ENCODE measurements at regions not wholly inside any gene's neighbourhood (a gene's known extent, or its start where the extent isn't known, plus 50 kb on each side); places are given as distances from the start of the nearest gene placed in this dataset.

- Histone ChIP-seq H3K9me3 (ENCODE audit: control insufficient read depth, insufficient read depth, low read length) (no peaks in the 10 kb centered on the region), H3K9ac (ENCODE audit: low read depth, low read length) (no peak overlapping the region), H3K4me1 (ENCODE audit: insufficient read depth, low read length) (no peaks in the 10 kb centered on the region), H3K36me3 (ENCODE audit: insufficient read depth, low read length) (no peaks in the 10 kb centered on the region)
These were observed 391.6 kb downstream of the CDH11 start for GRCh38 chr16:64730261-64730660.

- Histone ChIP-seq H3K9ac (ENCODE audit: low read depth, low read length) (no peak overlapping the region), H3K4me1 (ENCODE audit: insufficient read depth, low read length) (no peaks in the 10 kb centered on the region), H3K9me3 (ENCODE audit: control insufficient read depth, insufficient read depth, low read length) (no peaks in the 10 kb centered on the region), H3K36me3 (ENCODE audit: insufficient read depth, low read length) (no peaks in the 10 kb centered on the region)
These were observed 397.5 kb downstream of the CDH11 start for GRCh38 chr16:64724339-64724738.

- Histone ChIP-seq H3K9me3 (ENCODE audit: control insufficient read depth, insufficient read depth, low read length) (no peaks in the 10 kb centered on the region), H3K4me1 (ENCODE audit: insufficient read depth, low read length) (0 out of 2 replicates have a peak, but pooled peaks cover 4% of the 10 kb centered on the region), H3K9ac (ENCODE audit: low read depth, low read length) (no peak overlapping the region)
These were observed 403.4 kb downstream of the CDH11 start for GRCh38 chr16:64718486-64718885.

GRCh38 chr16:64717871-64718270 lies 404.0 kb downstream of the CDH11 start:
- 0 out of 2 replicates have a peak, but pooled peaks cover 4% of the 10 kb centered on the region for H3K4me1 ChIP-seq (ENCODE audit: insufficient read depth, low read length)
- no peaks in the 10 kb centered on the region for H3K9me3 ChIP-seq (ENCODE audit: control insufficient read depth, insufficient read depth, low read length)
- no peak overlapping the region for H3K9ac ChIP-seq (ENCODE audit: low read depth, low read length)
- no peaks in the 10 kb centered on the region for H3K36me3 ChIP-seq (ENCODE audit: insufficient read depth, low read length)

More at GRCh38 chr16:64718486-64718885, 403.4 kb downstream of the CDH11 start:
- no peaks in the 10 kb centered on the region for H3K36me3 ChIP-seq (ENCODE audit: insufficient read depth, low read length)

GRCh38 chr16:64715624-64716023 lies 406.2 kb downstream of the CDH11 start:
- no peaks in the 10 kb centered on the region for H3K9me3 ChIP-seq (ENCODE audit: control insufficient read depth, insufficient read depth, low read length)
- no peaks in the 10 kb centered on the region for H3K36me3 ChIP-seq (ENCODE audit: insufficient read depth, low read length)
- H3K4me1 ChIP-seq (ENCODE audit: insufficient read depth, low read length) = 0 out of 2 replicates have a peak, but pooled peaks cover 4% of the 10 kb centered on the region
- H3K9ac ChIP-seq (ENCODE audit: low read depth, low read length) = no peak overlapping the region

GRCh38 chr16:64712026-64712425 lies 409.8 kb downstream of the CDH11 start:
- Histone ChIP-seq H3K9me3 (ENCODE audit: control insufficient read depth, insufficient read depth, low read length) (no peaks in the 10 kb centered on the region), H3K36me3 (ENCODE audit: insufficient read depth, low read length) (no peaks in the 10 kb centered on the region), H3K4me1 (ENCODE audit: insufficient read depth, low read length) (0 out of 2 replicates have a peak, but pooled peaks cover 4% of the 10 kb centered on the region), H3K9ac (ENCODE audit: low read depth, low read length) (no peak overlapping the region)

- Histone ChIP-seq H3K9ac (ENCODE audit: low read depth, low read length) (no peak overlapping the region), H3K9me3 (ENCODE audit: control insufficient read depth, insufficient read depth, low read length) (no peaks in the 10 kb centered on the region), H3K4me1 (ENCODE audit: insufficient read depth, low read length) (0 out of 2 replicates have a peak, but pooled peaks cover 4% of the 10 kb centered on the region)
These were observed 410.3 kb downstream of the CDH11 start for GRCh38 chr16:64711596-64711995.

GRCh38 chr16:64711026-64711425 lies 410.8 kb downstream of the CDH11 start:
- no peak overlapping the region for H3K9ac ChIP-seq (ENCODE audit: low read depth, low read length)
- no peaks in the 10 kb centered on the region for H3K9me3 ChIP-seq (ENCODE audit: control insufficient read depth, insufficient read depth, low read length)
- H3K36me3 ChIP-seq (ENCODE audit: insufficient read depth, low read length) = no peaks in the 10 kb centered on the region
- no peaks in the 10 kb centered on the region for H3K4me1 ChIP-seq (ENCODE audit: insufficient read depth, low read length)

More at GRCh38 chr16:64711596-64711995, 410.3 kb downstream of the CDH11 start:
- H3K36me3 ChIP-seq (ENCODE audit: insufficient read depth, low read length) = no peaks in the 10 kb centered on the region

- H3K4me1 ChIP-seq (ENCODE audit: insufficient read depth, low read length) = no peaks in the 10 kb centered on the region
- no peak overlapping the region for H3K9ac ChIP-seq (ENCODE audit: low read depth, low read length)
- no peaks in the 10 kb centered on the region for H3K9me3 ChIP-seq (ENCODE audit: control insufficient read depth, insufficient read depth, low read length)
- H3K36me3 ChIP-seq (ENCODE audit: insufficient read depth, low read length) = no peaks in the 10 kb centered on the region
These were observed 416.4 kb downstream of the CDH11 start for GRCh38 chr16:64705443-64705842.

GRCh38 chr16:64704386-64704785 lies 417.5 kb downstream of the CDH11 start:
- Histone ChIP-seq H3K9me3 (ENCODE audit: control insufficient read depth, insufficient read depth, low read length) (no peaks in the 10 kb centered on the region), H3K36me3 (ENCODE audit: insufficient read depth, low read length) (no peaks in the 10 kb centered on the region), H3K4me1 (ENCODE audit: insufficient read depth, low read length) (no peaks in the 10 kb centered on the region), H3K9ac (ENCODE audit: low read depth, low read length) (no peak overlapping the region)

- Histone ChIP-seq H3K36me3 (ENCODE audit: insufficient read depth, low read length) (no peaks in the 10 kb centered on the region), H3K4me1 (ENCODE audit: insufficient read depth, low read length) (no peaks in the 10 kb centered on the region), H3K9me3 (ENCODE audit: control insufficient read depth, insufficient read depth, low read length) (no peaks in the 10 kb centered on the region), H3K9ac (ENCODE audit: low read depth, low read length) (no peak overlapping the region)
These were observed 419.4 kb downstream of the CDH11 start for GRCh38 chr16:64702415-64702814.

- no peaks in the 10 kb centered on the region for H3K4me1 ChIP-seq (ENCODE audit: insufficient read depth, low read length)
- no peak overlapping the region for H3K9ac ChIP-seq (ENCODE audit: low read depth, low read length)
- no peaks in the 10 kb centered on the region for H3K36me3 ChIP-seq (ENCODE audit: insufficient read depth, low read length)
- H3K9me3 ChIP-seq (ENCODE audit: control insufficient read depth, insufficient read depth, low read length) = no peaks in the 10 kb centered on the region
These were observed 421.2 kb downstream of the CDH11 start for GRCh38 chr16:64700628-64701027.

GRCh38 chr16:64696866-64697265 lies 425.0 kb downstream of the CDH11 start:
- H3K4me1 ChIP-seq (ENCODE audit: insufficient read depth, low read length) = no peaks in the 10 kb centered on the region
- H3K36me3 ChIP-seq (ENCODE audit: insufficient read depth, low read length) = no peaks in the 10 kb centered on the region
- H3K9ac ChIP-seq (ENCODE audit: low read depth, low read length) = no peak overlapping the region
- no peaks in the 10 kb centered on the region for H3K9me3 ChIP-seq (ENCODE audit: control insufficient read depth, insufficient read depth, low read length)

GRCh38 chr16:64695684-64696083 lies 426.2 kb downstream of the CDH11 start:
- Histone ChIP-seq H3K4me1 (ENCODE audit: insufficient read depth, low read length) (no peaks in the 10 kb centered on the region), H3K9me3 (ENCODE audit: control insufficient read depth, insufficient read depth, low read length) (no peaks in the 10 kb centered on the region), H3K36me3 (ENCODE audit: insufficient read depth, low read length) (no peaks in the 10 kb centered on the region), H3K9ac (ENCODE audit: low read depth, low read length) (no peak overlapping the region)

- no peaks in the 10 kb centered on the region for H3K9me3 ChIP-seq (ENCODE audit: control insufficient read depth, insufficient read depth, low read length)
- no peaks in the 10 kb centered on the region for H3K36me3 ChIP-seq (ENCODE audit: insufficient read depth, low read length)
- no peaks in the 10 kb centered on the region for H3K4me1 ChIP-seq (ENCODE audit: insufficient read depth, low read length)
- H3K9ac ChIP-seq (ENCODE audit: low read depth, low read length) = no peak overlapping the region
These were observed 427.9 kb downstream of the CDH11 start for GRCh38 chr16:64693946-64694345.

GRCh38 chr16:64687786-64688185 lies 434.1 kb downstream of the CDH11 start:
- Histone ChIP-seq H3K4me1 (ENCODE audit: insufficient read depth, low read length) (no peaks in the 10 kb centered on the region), H3K36me3 (ENCODE audit: insufficient read depth, low read length) (no peaks in the 10 kb centered on the region)

More at GRCh38 chr16:64687786-64688185, 434.1 kb downstream of the CDH11 start:
- H3K9me3 ChIP-seq (ENCODE audit: control insufficient read depth, insufficient read depth, low read length) = no peaks in the 10 kb centered on the region
- no peak overlapping the region for H3K9ac ChIP-seq (ENCODE audit: low read depth, low read length)
